HG02763 (cell line): ENCODE measurements at regions not wholly inside any gene's neighbourhood (a gene's known extent, or its start where the extent isn't known, plus 50 kb on each side); places are given as distances from the start of the nearest gene placed in this dataset.
"Not testable (repeated sequence)": the region's sequence is repeated elsewhere in the genome, so short reads cannot be mapped to it uniquely, and the experiment has no call there.

Source experiments
- ATAC-seq: cut with Tn5 transposase; IDR thresholded peaks from one replicate; pipeline ENCODE4 v1.9.1; 2021; ENCODE audit warnings: mild to moderate bottlenecking, moderate library complexity; ENCODE audit not compliant: unreplicated experiment

GRCh38 chr3:66629150-66629981 is 128.5 kb upstream of the LRIG1 start:
- no peak for ATAC-seq

GRCh38 chr3:66629982-66630368 is 129.2 kb upstream of the LRIG1 start:
- no peak for ATAC-seq

- no peak for ATAC-seq
These were observed 132.9 kb upstream of the LRIG1 start for GRCh38 chr3:66633402-66634381.

GRCh38 chr3:66638717-66639116 is 137.9 kb upstream of the LRIG1 start:
- ATAC-seq: no peak

GRCh38 chr3:66639809-66640356 is 139.1 kb upstream of the LRIG1 start:
- no peak for ATAC-seq

- no peak for ATAC-seq
These were observed 141.2 kb upstream of the LRIG1 start for GRCh38 chr3:66642019-66642418.

GRCh38 chr3:66642484-66642883 is 141.7 kb upstream of the LRIG1 start:
- ATAC-seq: no peak

GRCh38 chr3:66644549-66644948 is 143.7 kb upstream of the LRIG1 start:
- ATAC-seq: no peak

- no peak for ATAC-seq
These were observed 148.2 kb upstream of the LRIG1 start for GRCh38 chr3:66648975-66649374.

GRCh38 chr3:66651520-66651919 is 150.7 kb upstream of the LRIG1 start:
- ATAC-seq: not testable (repeated sequence)

- ATAC-seq: not testable (repeated sequence)
These were observed 151.3 kb upstream of the LRIG1 start for GRCh38 chr3:66652100-66652499.

GRCh38 chr3:66655044-66655443 is 154.2 kb upstream of the LRIG1 start:
- no peak for ATAC-seq

GRCh38 chr3:66655671-66656070 is 154.8 kb upstream of the LRIG1 start:
- ATAC-seq: no peak

GRCh38 chr3:66656609-66657008 is 155.8 kb upstream of the LRIG1 start:
- ATAC-seq: no peak

GRCh38 chr3:66659056-66659455 is 158.2 kb upstream of the LRIG1 start:
- ATAC-seq: no peak

GRCh38 chr3:66661628-66662027 is 160.8 kb upstream of the LRIG1 start:
- ATAC-seq: no peak

GRCh38 chr3:66662894-66663293 is 162.1 kb upstream of the LRIG1 start:
- no peak for ATAC-seq

- no peak for ATAC-seq
These were observed 164.3 kb upstream of the LRIG1 start for GRCh38 chr3:66665021-66665695.

- ATAC-seq: no peak
These were observed 165.5 kb upstream of the LRIG1 start for GRCh38 chr3:66666362-66666761.

- ATAC-seq: no peak
These were observed 166.4 kb upstream of the LRIG1 start for GRCh38 chr3:66667263-66667662.

- ATAC-seq: no peak
These were observed 170.5 kb upstream of the LRIG1 start for GRCh38 chr3:66671291-66671690.
